Heart right ventricle (tissue), 16 donors: ENCODE measurements at regions not wholly inside any gene's neighbourhood (a gene's known extent, or its start where the extent isn't known, plus 50 kb on each side); places are given as distances from the start of the nearest gene placed in this dataset.

Experiments used
- ATAC-seq, 8 donors: fragments of 200-7000 bp; cut with Tn5 transposase; one replicate each; pipeline ENCODE4 v1.9.1; 2020; ENCODE audit warnings: mild to moderate bottlenecking in 8 of 8, moderate library complexity in 8 of 8, moderate number of reproducible peaks in 1 of 8
- DNase-seq, 2 donors: peaks; one replicate each; pipeline ENCODE4 v3.0.0-alpha.2; 2020
- H3K27ac ChIP-seq, 10 donors: fragments of 200-600 bp; sonication (generic) in 2 of 10; one replicate each; pipeline versions ENCODE4 v1.5.0 to v1.8.0; 2020 to 2022; ENCODE audit warnings: mild to moderate bottlenecking in 3 of 10
- H3K27me3 ChIP-seq, 7 donors: fragments of 200-600 bp; one replicate each; pipeline ENCODE4 v1.8.0; 2021 to 2022; ENCODE audit warnings: mild to moderate bottlenecking in 2 of 7
- H3K36me3 ChIP-seq, 9 donors: fragments of 200-600 bp; sonication (generic) in 1 of 9; one replicate each; pipeline versions ENCODE4 v1.5.0 to v1.8.0; 2020 to 2022; ENCODE audit warnings: mild to moderate bottlenecking in 2 of 9
- H3K4me1 ChIP-seq, 9 donors: fragments of 200-600 bp; sonication (generic) in 1 of 9; one replicate each; pipeline versions ENCODE4 v1.5.0 to v1.8.0; 2020 to 2022; ENCODE audit warnings: mild to moderate bottlenecking in 4 of 9
- H3K4me3 ChIP-seq, 10 donors: fragments of 200-600 bp; sonication (generic) in 2 of 10; one replicate each; pipeline versions ENCODE4 v1.5.0 to v1.8.0; 2020 to 2022; ENCODE audit warnings: mild to moderate bottlenecking in 7 of 10, moderate library complexity in 2 of 10
- H3K9me3 ChIP-seq, 11 donors: fragments of 200-600 bp in 10 of 11; sonication (generic) in 2 of 11; one replicate each; pipeline versions ENCODE4 v1.5.0 to v1.8.0; 2013 to 2022; ENCODE audit warnings: mild to moderate bottlenecking in 2 of 11, control low read depth in 1 of 11, moderate library complexity in 1 of 11
- WGBS, 2 donors: extraction: QIAGEN DNeasy Blood & Tissue Kit; methylation state at CpG; one replicate each; pipeline ENCODE4 v1.1.7; 2013; ENCODE audit warnings: inconsistent platforms in 1 of 2; 5-methylcytosine and 5-hydroxymethylcytosine counted together
- intact Hi-C, 10 donors: fragments of 100-400 bp; cut with DNase I; formaldehyde crosslinking; loops; one replicate each; pipeline versions ENCODE4 v1.11.1 to v1.14.2; 2022
- TF ChIP-seq, protein P1 (sequence below), 9 donors: fragments of 200-600 bp; sonication (generic) in 2 of 9; IDR thresholded peaks; one replicate each; pipeline versions ENCODE4 v1.5.0 to v1.8.0; 2021 to 2022; ENCODE audit warnings: antibody characterized with exemption in 9 of 9, mild to moderate bottlenecking in 5 of 9, moderate library complexity in 1 of 9
- donor health status: Arrhythmogenic right ventricular cardiomyopathy.
- donor health status: ischemic (EF 13 %, LVEDD 7.1; RV severe dilation, severe dysfunction).
- donor health status: healthy with polysubstance abuse.
- donor health status: DM: no; HTN: yes; CAD: no.
- donor health status: DM: no; HTN: no; CAD: no.
- donor health status: ischemic (EF 25% LVEDD 6.9; RV normal size, moderate dysfunction).
- donor health status: ischemic (EF 25% LVEDD 5.7; RV mildly dilated, moderate dysfunction).
- donor health status: healthy.
- donor health status: DM: yes; HTN: yes; CAD: no.
- donor health status: Ischemic cardiomyopathy.
- donor health status: ischemic (EF 35%, LVEDD 5.7; RV mildly dilated, moderate dysfunction).
- donor health status: nonischemic (EF 11% LVEDD 7.7; RV severe dilation, severe dysfunction).
- donor health status: DM: yes; HTN: yes; CAD: no.
- donor health status: PGD.
- donor health status: ischemic (EF 29% LVEDD 5.4; RV normal size, mild dysfunction).
- donor health status: nonischemic (EF 23%, LVEDD 6.1; RV moderate dilation, normal function).

GRCh38 chr2:128605421-128605820, 286.8 kb upstream of the HS6ST1 start:
- Histone ChIP-seq H3K36me3 (no peaks in the 10 kb centered on the region), H3K9me3 (no peaks in the 10 kb centered on the region), H3K4me1 (peaks cover 0 to 8% (median 0%) of the 10 kb centered on the region in 9 donors), H3K4me3 (no peak overlapping the region), H3K27me3 (no peaks in the 10 kb centered on the region), H3K27ac (no peak overlapping the region)
- DNase-seq, result no peak
- no peak for ATAC-seq
- TF ChIP-seq, protein P1, sequence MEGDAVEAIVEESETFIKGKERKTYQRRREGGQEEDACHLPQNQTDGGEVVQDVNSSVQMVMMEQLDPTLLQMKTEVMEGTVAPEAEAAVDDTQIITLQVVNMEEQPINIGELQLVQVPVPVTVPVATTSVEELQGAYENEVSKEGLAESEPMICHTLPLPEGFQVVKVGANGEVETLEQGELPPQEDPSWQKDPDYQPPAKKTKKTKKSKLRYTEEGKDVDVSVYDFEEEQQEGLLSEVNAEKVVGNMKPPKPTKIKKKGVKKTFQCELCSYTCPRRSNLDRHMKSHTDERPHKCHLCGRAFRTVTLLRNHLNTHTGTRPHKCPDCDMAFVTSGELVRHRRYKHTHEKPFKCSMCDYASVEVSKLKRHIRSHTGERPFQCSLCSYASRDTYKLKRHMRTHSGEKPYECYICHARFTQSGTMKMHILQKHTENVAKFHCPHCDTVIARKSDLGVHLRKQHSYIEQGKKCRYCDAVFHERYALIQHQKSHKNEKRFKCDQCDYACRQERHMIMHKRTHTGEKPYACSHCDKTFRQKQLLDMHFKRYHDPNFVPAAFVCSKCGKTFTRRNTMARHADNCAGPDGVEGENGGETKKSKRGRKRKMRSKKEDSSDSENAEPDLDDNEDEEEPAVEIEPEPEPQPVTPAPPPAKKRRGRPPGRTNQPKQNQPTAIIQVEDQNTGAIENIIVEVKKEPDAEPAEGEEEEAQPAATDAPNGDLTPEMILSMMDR (IDR thresholded peaks at IDR 0.05), result no peak
- 95 to 96% methylated on average over 7 of the region's 7 CpGs for WGBS, 2 donors
- intact Hi-C loops, result no loop called here

DNA sequence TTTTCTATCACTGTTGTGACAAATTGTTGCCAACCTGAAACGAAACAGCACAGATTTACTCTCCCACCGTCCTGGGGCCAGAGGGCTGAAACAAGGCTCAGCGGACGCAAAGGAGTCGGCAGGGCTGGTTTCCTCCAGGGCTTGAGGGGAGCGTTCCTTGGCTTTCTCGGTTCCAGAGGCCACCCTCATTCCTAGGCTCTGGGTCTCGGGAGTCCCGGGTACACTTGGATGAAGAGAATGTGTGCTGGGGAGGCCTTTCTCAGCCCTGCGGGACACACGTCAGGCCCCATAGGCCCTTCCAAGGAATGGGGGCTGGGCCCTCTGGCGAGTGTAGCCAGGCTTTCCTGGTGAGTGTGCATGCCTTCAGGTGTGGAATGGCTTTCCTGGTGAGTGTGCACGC, 287.3 kb upstream of the HS6ST1 start:
- Histone ChIP-seq H3K27ac (no peak overlapping the region), H3K27me3 (no peaks in the 10 kb centered on the region), H3K4me3 (no peak overlapping the region), H3K36me3 (no peaks in the 10 kb centered on the region), H3K4me1 (peaks cover 0 to 8% (median 0%) of the 10 kb centered on the region in 9 donors), H3K9me3 (no peaks in the 10 kb centered on the region)
- intact Hi-C loops, result no loop called here
- ATAC-seq (no peak), DNase-seq (no peak)
- TF ChIP-seq, protein P1 (IDR thresholded peaks at IDR 0.05), result no peak
- 94 to 95% methylated on average over 13 of the region's 13 CpGs for WGBS, 2 donors

GRCh38 chr2:128606837-128607236, 288.2 kb upstream of the HS6ST1 start:
- DNase-seq (no peak), ATAC-seq (no peak)
- Histone ChIP-seq H3K27ac (no peak overlapping the region), H3K9me3 (no peaks in the 10 kb centered on the region), H3K27me3 (peaks cover 0 to 4% (median 0%) of the 10 kb centered on the region in 7 donors), H3K4me3 (no peak overlapping the region), H3K36me3 (no peaks in the 10 kb centered on the region), H3K4me1 (peaks cover 0 to 8% (median 0%) of the 10 kb centered on the region in 9 donors)
- TF ChIP-seq, protein P1 (IDR thresholded peaks at IDR 0.05), result no peak
- WGBS, 2 donors, result 94 to 96% methylated on average over 6 of the region's 6 CpGs
- intact Hi-C loops, result no loop called here

DNA sequence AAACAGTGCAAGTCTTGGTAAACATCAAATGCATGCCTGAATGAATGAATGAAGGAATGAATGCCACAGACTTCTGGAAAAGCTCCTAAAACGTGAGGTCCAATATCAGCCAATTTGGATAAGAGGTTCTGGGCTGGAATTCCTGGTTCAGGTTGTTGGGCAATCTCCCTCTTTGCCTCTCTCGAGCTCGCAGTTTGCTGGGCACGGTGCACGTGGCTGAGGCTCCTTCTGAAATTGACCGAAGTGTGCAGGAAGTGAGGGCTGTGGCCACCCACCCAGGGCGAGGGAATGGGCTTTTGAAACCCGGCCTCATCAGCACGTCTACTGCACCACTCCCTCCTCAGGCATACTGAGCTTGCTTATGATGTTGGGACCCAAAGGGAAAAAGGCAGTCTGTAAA, 288.8 kb upstream of the HS6ST1 start:
- Histone ChIP-seq H3K4me3 (no peak overlapping the region), H3K4me1 (peaks cover 0 to 8% (median 0%) of the 10 kb centered on the region in 9 donors), H3K27ac (no peak overlapping the region), H3K9me3 (no peaks in the 10 kb centered on the region), H3K27me3 (peaks cover 0 to 7% (median 0%) of the 10 kb centered on the region in 7 donors), H3K36me3 (no peaks in the 10 kb centered on the region)
- TF ChIP-seq, protein P1 (IDR thresholded peaks at IDR 0.05), result no peak
- peak in 1 of 8 donors; percentile 22 for ATAC-seq
- no peak for DNase-seq
- WGBS, 2 donors, result 58 to 76% methylated on average over 9 of the region's 9 CpGs
- intact Hi-C loops, result no loop called here
